ENCODE measurements at regions not wholly inside any gene's neighbourhood (a gene's known extent, or its start where the extent isn't known, plus 50 kb on each side); places are given as distances from the start of the nearest gene placed in this dataset.

DNA sequence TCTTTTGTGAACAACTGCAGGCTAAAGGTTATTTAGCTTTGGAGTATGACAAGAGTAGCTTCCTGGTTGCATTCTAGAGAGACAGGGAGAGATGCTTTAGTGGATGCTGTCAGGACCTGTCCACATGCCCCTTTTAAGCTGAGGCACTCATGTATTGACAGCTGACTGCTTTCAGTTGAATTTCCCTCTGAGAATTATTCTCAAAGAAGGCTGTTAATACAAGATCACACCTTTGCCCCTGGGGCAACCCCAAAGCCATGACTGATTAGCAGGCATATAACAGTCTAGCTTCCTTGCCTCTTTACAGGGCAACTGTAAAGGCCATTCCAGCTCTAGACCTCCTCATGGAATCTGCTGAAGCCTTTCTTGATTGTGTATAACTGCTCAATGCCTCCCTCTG lies 117.6 kb upstream of the ATP10B start:
- Histone ChIP-seq H3K36me3 (ENCODE audit: control insufficient read depth in 2 of 2, insufficient read depth in 2 of 2, low read length in 1 of 2) (no peaks in the 10 kb centered on the region), H4K20me1 (ENCODE audit: control insufficient read depth, insufficient read depth) (no peaks in the 10 kb centered on the region), H3K79me2 (ENCODE audit: control insufficient read depth, insufficient read depth, low read length) (no peaks in the 10 kb centered on the region), H2AFZ (ENCODE audit: control insufficient read depth, low read depth, low read length) (no peak overlapping the region; the same call in 1 of the 2 replicates), H3K27ac (ENCODE audit: control insufficient read depth, insufficient read depth) (no peak overlapping the region), H3K4me1 (ENCODE audit: control insufficient read depth, insufficient read depth, low read length) (no peaks in the 10 kb centered on the region), H3K9ac (ENCODE audit: control insufficient read depth, insufficient read depth, low read length) (no peak overlapping the region), H3K27me3 (replicated peaks in 1 of 2; ENCODE audit: control insufficient read depth in 2 of 2, insufficient read depth in 2 of 2, low read length in 1 of 2) (no peaks in the 10 kb centered on the region), H3K4me3 (no peak overlapping the region), H3K9me3 (replicated peaks; ENCODE audit: control insufficient read depth, insufficient read depth, low read length) (no peaks in the 10 kb centered on the region), H3K4me2 (ENCODE audit: control insufficient read depth, insufficient read depth) (no peak overlapping the region)
- DNase-seq (ENCODE audit: low read depth, low spot score) = no peak
- SMC1A ChIA-PET (ENCODE audit: uncharacterized antibody, unreplicated experiment) = interaction anchor here (0.6 kb wide), 1 partner anchor 72 kb away, joined by 3 read pairs; no protein-coding TSS in a partner anchor
- POLR2A ChIA-PET = no interaction called here
- TF ChIP-seq, protein P1, sequence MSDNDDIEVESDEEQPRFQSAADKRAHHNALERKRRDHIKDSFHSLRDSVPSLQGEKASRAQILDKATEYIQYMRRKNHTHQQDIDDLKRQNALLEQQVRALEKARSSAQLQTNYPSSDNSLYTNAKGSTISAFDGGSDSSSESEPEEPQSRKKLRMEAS (IDR thresholded peaks at IDR 0.05; ENCODE audit: low read depth, low read length) = no peak
- TF ChIP-seq CHD4 (IDR thresholded peaks at IDR 0.05) (no peak), RAD51 (IDR thresholded peaks at IDR 0.05) (no peak), ZNF384 (IDR thresholded peaks at IDR 0.05; ENCODE audit: borderline replicate concordance, low read depth, low read length) (no peak), NBN (IDR thresholded peaks at IDR 0.05) (no peak), BRCA1 (IDR thresholded peaks at IDR 0.05; ENCODE audit: low read depth, low read length) (no peak), BACH1 (IDR thresholded peaks at IDR 0.05; ENCODE audit: borderline replicate concordance) (no peak), GABPA (IDR thresholded peaks at IDR 0.05; ENCODE audit: low read depth) (no peak), ASH2L (IDR thresholded peaks at IDR 0.05; ENCODE audit: borderline replicate concordance, low read depth) (no peak), TCF12 (IDR thresholded peaks at IDR 0.05; ENCODE audit: low read depth, low read length) (no peak), ZNF207 (IDR thresholded peaks at IDR 0.05; ENCODE audit: borderline replicate concordance) (no peak)
- TF ChIP-seq, protein P2, sequence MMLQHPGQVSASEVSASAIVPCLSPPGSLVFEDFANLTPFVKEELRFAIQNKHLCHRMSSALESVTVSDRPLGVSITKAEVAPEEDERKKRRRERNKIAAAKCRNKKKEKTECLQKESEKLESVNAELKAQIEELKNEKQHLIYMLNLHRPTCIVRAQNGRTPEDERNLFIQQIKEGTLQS (IDR thresholded peaks at IDR 0.05; ENCODE audit: borderline replicate concordance, extremely low read depth, low read depth, low read length) = no peak
- CTCF ChIA-PET = interaction anchor here (1.0 kb wide), 1 partner anchor 629 kb away, joined by 3 read pairs; no protein-coding TSS in a partner anchor
- RAD21 ChIA-PET (ENCODE audit: unreplicated experiment) = no interaction called here
- no peak; the same call in 2 of the 3 replicates for ATAC-seq
- in situ Hi-C loops (cut with MboI) (no loop called here), intact Hi-C loops (cut with micrococcal nuclease; ENCODE audit: unreplicated experiment) (loop anchor here (5.0 to 10.0 kb wide), 2 partner anchors 413 to 535 kb away; no protein-coding TSS in a partner anchor)
- FAIRE-seq = no peak
- no TSS peak for BruUV-seq (replicated peaks)

Data from GM12878 (cell line).